IMR-90 (cell line): ENCODE measurements at regions not wholly inside any gene's neighbourhood (a gene's known extent, or its start where the extent isn't known, plus 50 kb on each side); places are given as distances from the start of the nearest gene placed in this dataset.

ENCODE experiments used
- BHLHE40 ChIP-seq: fragments of 150-350 bp; IDR thresholded peaks from 2 replicates; pipeline ENCODE4 v1.6.1; 2016; ENCODE audit warnings: mild to moderate bottlenecking, low read depth, low read length
- FOS ChIP-seq: fragments of 150-350 bp; IDR thresholded peaks from 2 replicates; pipeline ENCODE4 v1.6.1; 2016; ENCODE audit warnings: low read depth, low read length
- POLR2A ChIP-seq: IDR thresholded peaks from 2 replicates; pipeline ENCODE4 v1.6.1; 2012; ENCODE audit warnings: mild to moderate bottlenecking, low read depth, low read length
- TF ChIP-seq, protein P1 (sequence below): conservative IDR thresholded peaks from 2 replicates; pipeline ENCODE4 v1.5.1; 2012; ENCODE audit warnings: mild to moderate bottlenecking, low read depth, low read length, improper control_type of control experiment

GRCh38 chr5:172568308-172568910 lies 72.7 kb upstream of the NEURL1B start:
- TF ChIP-seq, protein P1, sequence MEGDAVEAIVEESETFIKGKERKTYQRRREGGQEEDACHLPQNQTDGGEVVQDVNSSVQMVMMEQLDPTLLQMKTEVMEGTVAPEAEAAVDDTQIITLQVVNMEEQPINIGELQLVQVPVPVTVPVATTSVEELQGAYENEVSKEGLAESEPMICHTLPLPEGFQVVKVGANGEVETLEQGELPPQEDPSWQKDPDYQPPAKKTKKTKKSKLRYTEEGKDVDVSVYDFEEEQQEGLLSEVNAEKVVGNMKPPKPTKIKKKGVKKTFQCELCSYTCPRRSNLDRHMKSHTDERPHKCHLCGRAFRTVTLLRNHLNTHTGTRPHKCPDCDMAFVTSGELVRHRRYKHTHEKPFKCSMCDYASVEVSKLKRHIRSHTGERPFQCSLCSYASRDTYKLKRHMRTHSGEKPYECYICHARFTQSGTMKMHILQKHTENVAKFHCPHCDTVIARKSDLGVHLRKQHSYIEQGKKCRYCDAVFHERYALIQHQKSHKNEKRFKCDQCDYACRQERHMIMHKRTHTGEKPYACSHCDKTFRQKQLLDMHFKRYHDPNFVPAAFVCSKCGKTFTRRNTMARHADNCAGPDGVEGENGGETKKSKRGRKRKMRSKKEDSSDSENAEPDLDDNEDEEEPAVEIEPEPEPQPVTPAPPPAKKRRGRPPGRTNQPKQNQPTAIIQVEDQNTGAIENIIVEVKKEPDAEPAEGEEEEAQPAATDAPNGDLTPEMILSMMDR = no peak
- TF ChIP-seq FOS = no peak
- no peak for TF ChIP-seq BHLHE40
- no peak for TF ChIP-seq POLR2A
